Esophagus squamous epithelium (tissue), 4 donors: ENCODE measurements at regions not wholly inside any gene's neighbourhood (a gene's known extent, or its start where the extent isn't known, plus 50 kb on each side); places are given as distances from the start of the nearest gene placed in this dataset.

Experiments used
- CTCF ChIP-seq, 6 experiments: fragments of 450-650 bp in 4 of 6; fragments of 200-600 bp in 2 of 6; sonication (generic) in 2 of 6; IDR thresholded peaks; one replicate each; pipeline ENCODE4 v1.5.1; 2016 to 2019; ENCODE audit warnings: antibody characterized with exemption in 6 of 6, mild to moderate bottlenecking in 4 of 6, moderate library complexity in 4 of 6
- POLR2A ChIP-seq, 4 donors: fragments of 450-650 bp; IDR thresholded peaks; one replicate each; pipeline ENCODE4 v1.6.1; 2017; ENCODE audit warnings: antibody characterized with exemption in 4 of 4, mild to moderate bottlenecking in 4 of 4, moderate library complexity in 3 of 4

DNA sequence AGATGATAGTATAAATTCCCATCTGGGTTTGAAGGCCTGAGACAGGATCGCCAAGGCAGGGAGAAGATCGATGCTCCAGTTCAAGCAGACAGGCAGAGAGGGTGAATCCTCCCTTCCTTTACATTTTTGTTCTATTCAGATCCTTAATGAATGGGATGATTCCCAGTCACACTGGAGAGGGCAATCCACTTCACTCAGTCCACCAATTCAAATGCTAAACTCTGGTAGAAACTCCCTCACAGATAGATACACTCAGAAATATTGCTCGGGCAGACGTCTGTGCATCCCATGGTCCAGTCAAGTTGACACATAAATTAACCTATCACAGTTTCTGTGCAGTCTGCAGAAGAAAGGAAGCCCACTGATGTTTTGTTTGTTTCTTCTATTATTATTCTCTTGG lies 193.1 kb upstream of the ZNF462 start:
- no peak for TF ChIP-seq CTCF (IDR thresholded peaks at IDR 0.05)
- no peak for TF ChIP-seq POLR2A (IDR thresholded peaks at IDR 0.05)
